Panc1 (cell line): ENCODE measurements at regions not wholly inside any gene's neighbourhood (a gene's known extent, or its start where the extent isn't known, plus 50 kb on each side); places are given as distances from the start of the nearest gene placed in this dataset.

Experiments
- CTCF ChIP-seq: fragments of 450-650 bp; IDR thresholded peaks from 2 replicates; pipeline ENCODE4 v1.5.1; 2017; ENCODE audit warnings: mild to moderate bottlenecking
- POLR2AphosphoS5 ChIP-seq: IDR thresholded peaks from 2 replicates; pipeline ENCODE4 v1.6.1; 2012; ENCODE audit warnings: mild to moderate bottlenecking, low read depth, low read length, moderate library complexity
- SIN3A ChIP-seq: IDR thresholded peaks from 2 replicates; pipeline ENCODE4 v1.6.1; 2012; ENCODE audit warnings: low read depth, mild to moderate bottlenecking, low read length, moderate library complexity, borderline replicate concordance; ENCODE audit not compliant: insufficient read depth
- TCF7L2 ChIP-seq: IDR thresholded peaks from 2 replicates; pipeline ENCODE4 v1.6.1; 2011; ENCODE audit warnings: mild to moderate bottlenecking, low read depth, low read length, inconsistent platforms
- TF ChIP-seq, protein P1 (sequence below), 2 experiments: IDR thresholded peaks; 2 replicates each; pipeline ENCODE4 v1.6.1; 2011 to 2012; ENCODE audit warnings: low read depth in 2 of 2, control low read depth in 1 of 2, low read length in 1 of 2, mild to moderate bottlenecking in 1 of 2, moderate library complexity in 1 of 2; ENCODE audit not compliant: insufficient read depth in 1 of 2

GRCh38 chr4:114401483-114401882 lies 197.1 kb upstream of the UGT8 start:
- TF ChIP-seq CTCF (no peak), POLR2AphosphoS5 (no peak), TCF7L2 (no peak), SIN3A (no peak)
- TF ChIP-seq, protein P1, sequence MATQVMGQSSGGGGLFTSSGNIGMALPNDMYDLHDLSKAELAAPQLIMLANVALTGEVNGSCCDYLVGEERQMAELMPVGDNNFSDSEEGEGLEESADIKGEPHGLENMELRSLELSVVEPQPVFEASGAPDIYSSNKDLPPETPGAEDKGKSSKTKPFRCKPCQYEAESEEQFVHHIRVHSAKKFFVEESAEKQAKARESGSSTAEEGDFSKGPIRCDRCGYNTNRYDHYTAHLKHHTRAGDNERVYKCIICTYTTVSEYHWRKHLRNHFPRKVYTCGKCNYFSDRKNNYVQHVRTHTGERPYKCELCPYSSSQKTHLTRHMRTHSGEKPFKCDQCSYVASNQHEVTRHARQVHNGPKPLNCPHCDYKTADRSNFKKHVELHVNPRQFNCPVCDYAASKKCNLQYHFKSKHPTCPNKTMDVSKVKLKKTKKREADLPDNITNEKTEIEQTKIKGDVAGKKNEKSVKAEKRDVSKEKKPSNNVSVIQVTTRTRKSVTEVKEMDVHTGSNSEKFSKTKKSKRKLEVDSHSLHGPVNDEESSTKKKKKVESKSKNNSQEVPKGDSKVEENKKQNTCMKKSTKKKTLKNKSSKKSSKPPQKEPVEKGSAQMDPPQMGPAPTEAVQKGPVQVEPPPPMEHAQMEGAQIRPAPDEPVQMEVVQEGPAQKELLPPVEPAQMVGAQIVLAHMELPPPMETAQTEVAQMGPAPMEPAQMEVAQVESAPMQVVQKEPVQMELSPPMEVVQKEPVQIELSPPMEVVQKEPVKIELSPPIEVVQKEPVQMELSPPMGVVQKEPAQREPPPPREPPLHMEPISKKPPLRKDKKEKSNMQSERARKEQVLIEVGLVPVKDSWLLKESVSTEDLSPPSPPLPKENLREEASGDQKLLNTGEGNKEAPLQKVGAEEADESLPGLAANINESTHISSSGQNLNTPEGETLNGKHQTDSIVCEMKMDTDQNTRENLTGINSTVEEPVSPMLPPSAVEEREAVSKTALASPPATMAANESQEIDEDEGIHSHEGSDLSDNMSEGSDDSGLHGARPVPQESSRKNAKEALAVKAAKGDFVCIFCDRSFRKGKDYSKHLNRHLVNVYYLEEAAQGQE (IDR thresholded peaks at IDR 0.05; ENCODE audit: insufficient read depth in 1 of 2, low read depth in 2 of 2, low read length in 1 of 2) = no peak
